ENCODE measurements at regions not wholly inside any gene's neighbourhood (a gene's known extent, or its start where the extent isn't known, plus 50 kb on each side); places are given as distances from the start of the nearest gene placed in this dataset.

- H3K27ac ChIP-seq (ENCODE audit: low read depth, low read length): no peak overlapping the region
- CTCF ChIA-PET: no interaction called here
- H3K4me3 ChIP-seq (ENCODE audit: low read depth, low read length): no peak overlapping the region
- H3K27me3 ChIP-seq (ENCODE audit: control insufficient read depth, insufficient read depth, low read length): no peaks in the 10 kb centered on the region
- no peak for DNase-seq (ENCODE audit: low read depth, low spot score)
- TF ChIP-seq CTCF (IDR thresholded peaks at IDR 0.05; ENCODE audit: low read depth, low read length): no peak
- H3K9me3 ChIP-seq (ENCODE audit: control insufficient read depth, insufficient read depth, low read length): peaks cover 8% of the 10 kb centered on the region
- POLR2A ChIA-PET: no interaction called here
Observed at GRCh38 chr18:64589000-64589399, 440.1 kb upstream of the LINC00305 start.

GRCh38 chr18:64566456-64566855 lies 417.6 kb upstream of the LINC00305 start:
- H3K27me3 ChIP-seq (ENCODE audit: control insufficient read depth, insufficient read depth, low read length): no peaks in the 10 kb centered on the region
- DNase-seq (ENCODE audit: low read depth, low spot score): no peak
- ChIA-PET CTCF (no interaction called here), POLR2A (no interaction called here)
- TF ChIP-seq CTCF (IDR thresholded peaks at IDR 0.05; ENCODE audit: low read depth, low read length): no peak
- no peak overlapping the region for H3K27ac ChIP-seq (ENCODE audit: low read depth, low read length)
- no peaks in the 10 kb centered on the region; the same call in 1 of the 2 replicates for H3K9me3 ChIP-seq (ENCODE audit: control insufficient read depth, insufficient read depth, low read length)
- H3K4me3 ChIP-seq (ENCODE audit: low read depth, low read length): no peak overlapping the region

GRCh38 chr18:64562651-64563050 lies 413.8 kb upstream of the LINC00305 start:
- H3K27ac ChIP-seq (ENCODE audit: low read depth, low read length): no peak overlapping the region
- ChIA-PET POLR2A (no interaction called here), CTCF (no interaction called here)
- no peaks in the 10 kb centered on the region for H3K27me3 ChIP-seq (ENCODE audit: control insufficient read depth, insufficient read depth, low read length)
- no peaks in the 10 kb centered on the region for H3K9me3 ChIP-seq (ENCODE audit: control insufficient read depth, insufficient read depth, low read length)
- TF ChIP-seq CTCF (IDR thresholded peaks at IDR 0.05; ENCODE audit: low read depth, low read length): no peak
- no peak for DNase-seq (ENCODE audit: low read depth, low spot score)
- H3K4me3 ChIP-seq (ENCODE audit: low read depth, low read length): no peak overlapping the region

GRCh38 chr18:64546451-64546850 lies 397.6 kb upstream of the LINC00305 start:
- POLR2A ChIA-PET: no interaction called here
- CTCF ChIA-PET: no interaction called here
- no peak for DNase-seq (ENCODE audit: low read depth, low spot score)
- Histone ChIP-seq H3K27me3 (ENCODE audit: control insufficient read depth, insufficient read depth, low read length) (no peaks in the 10 kb centered on the region), H3K27ac (ENCODE audit: low read depth, low read length) (no peak overlapping the region), H3K4me3 (ENCODE audit: low read depth, low read length) (no peak overlapping the region), H3K9me3 (ENCODE audit: control insufficient read depth, insufficient read depth, low read length) (no peaks in the 10 kb centered on the region)
- TF ChIP-seq CTCF (IDR thresholded peaks at IDR 0.05; ENCODE audit: low read depth, low read length): no peak

GRCh38 chr18:64539847-64540246 lies 391.0 kb upstream of the LINC00305 start:
- no peak overlapping the region for H3K27ac ChIP-seq (ENCODE audit: low read depth, low read length)

More at GRCh38 chr18:64539847-64540246, 391.0 kb upstream of the LINC00305 start:
- Histone ChIP-seq H3K4me3 (ENCODE audit: low read depth, low read length) (no peak overlapping the region), H3K9me3 (ENCODE audit: control insufficient read depth, insufficient read depth, low read length) (peaks cover 8% of the 10 kb centered on the region; the same call in 1 of the 2 replicates), H3K27me3 (ENCODE audit: control insufficient read depth, insufficient read depth, low read length) (no peaks in the 10 kb centered on the region)
- ChIA-PET POLR2A (no interaction called here), CTCF (no interaction called here)
- no peak for DNase-seq (ENCODE audit: low read depth, low spot score)
- no peak for TF ChIP-seq CTCF (IDR thresholded peaks at IDR 0.05; ENCODE audit: low read depth, low read length)
